Right lobe of liver (tissue), 6 donors: ENCODE measurements at regions not wholly inside any gene's neighbourhood (a gene's known extent, or its start where the extent isn't known, plus 50 kb on each side); places are given as distances from the start of the nearest gene placed in this dataset.

Experiments
- ATAC-seq, 4 donors: fragments of 200-7000 bp; cut with Tn5 transposase; one replicate each; pipeline ENCODE4 v1.9.1; 2020; ENCODE audit warnings: mild to moderate bottlenecking in 4 of 4, moderate library complexity in 4 of 4
- DNase-seq, 3 donors: peaks; one replicate each; pipeline ENCODE4 v3.0.0-alpha.2; 2020
- H3K27ac ChIP-seq, 3 donors: fragments of 200-600 bp; one replicate each; pipeline ENCODE4 v1.8.0; 2022
- H3K27me3 ChIP-seq, 2 donors: fragments of 200-600 bp; one replicate each; pipeline ENCODE4 v1.8.0; 2022
- H3K36me3 ChIP-seq, 4 donors: fragments of 200-600 bp; sonication (generic) in 1 of 4; one replicate each; pipeline versions ENCODE4 v1.5.1 to v1.8.0; 2017 to 2022; ENCODE audit warnings: control low read depth in 1 of 4
- H3K4me1 ChIP-seq, 4 donors: fragments of 200-600 bp; sonication (generic) in 1 of 4; one replicate each; pipeline versions ENCODE4 v1.5.1 to v1.8.0; 2017 to 2022; ENCODE audit warnings: control low read depth in 1 of 4
- H3K4me3 ChIP-seq, 3 donors: fragments of 200-600 bp; one replicate each; pipeline ENCODE4 v1.8.0; 2022
- H3K9me3 ChIP-seq, 4 donors: fragments of 200-600 bp; sonication (generic) in 1 of 4; one replicate each; pipeline versions ENCODE4 v1.5.1 to v1.8.0; 2017 to 2022; ENCODE audit warnings: control low read depth in 1 of 4
- POLR2A ChIP-seq: fragments of 450-650 bp; IDR thresholded peaks from one replicate; pipeline ENCODE4 v1.6.1; 2017; ENCODE audit warnings: antibody characterized with exemption, mild to moderate bottlenecking
- WGBS: methylation state at CpG from one replicate; pipeline ENCODE4 v1.1.6; 2018; ENCODE audit warnings: low coverage, low lambda C conversion rate; ENCODE audit not compliant: insufficient coverage; ENCODE audit errors: missing lambda C conversion rate; 5-methylcytosine and 5-hydroxymethylcytosine counted together
- intact Hi-C, 2 donors: fragments of 100-400 bp; cut with DNase I; formaldehyde crosslinking; loops; one replicate each; pipeline versions ENCODE4 v1.11.2 to v1.14.1; 2022
- TF ChIP-seq, protein P1 (sequence below), 4 donors: fragments of 200-600 bp in 3 of 4; fragments of 450-650 bp in 1 of 4; IDR thresholded peaks; one replicate each; pipeline versions ENCODE4 v1.5.1 to v1.8.0; 2016 to 2022; ENCODE audit warnings: antibody characterized with exemption in 4 of 4, mild to moderate bottlenecking in 2 of 4
- donor health status: DM: no; HTN: yes; CAD: no.
- donor health status: DM: no; HTN: no; CAD: no.
- donor health status: DM: no; HTN: no; CAD: no.
- donor health status: DM: no; HTN: yes; CAD: no.
- donor health status: DM: no; HTN: yes; CAD: no.

DNA sequence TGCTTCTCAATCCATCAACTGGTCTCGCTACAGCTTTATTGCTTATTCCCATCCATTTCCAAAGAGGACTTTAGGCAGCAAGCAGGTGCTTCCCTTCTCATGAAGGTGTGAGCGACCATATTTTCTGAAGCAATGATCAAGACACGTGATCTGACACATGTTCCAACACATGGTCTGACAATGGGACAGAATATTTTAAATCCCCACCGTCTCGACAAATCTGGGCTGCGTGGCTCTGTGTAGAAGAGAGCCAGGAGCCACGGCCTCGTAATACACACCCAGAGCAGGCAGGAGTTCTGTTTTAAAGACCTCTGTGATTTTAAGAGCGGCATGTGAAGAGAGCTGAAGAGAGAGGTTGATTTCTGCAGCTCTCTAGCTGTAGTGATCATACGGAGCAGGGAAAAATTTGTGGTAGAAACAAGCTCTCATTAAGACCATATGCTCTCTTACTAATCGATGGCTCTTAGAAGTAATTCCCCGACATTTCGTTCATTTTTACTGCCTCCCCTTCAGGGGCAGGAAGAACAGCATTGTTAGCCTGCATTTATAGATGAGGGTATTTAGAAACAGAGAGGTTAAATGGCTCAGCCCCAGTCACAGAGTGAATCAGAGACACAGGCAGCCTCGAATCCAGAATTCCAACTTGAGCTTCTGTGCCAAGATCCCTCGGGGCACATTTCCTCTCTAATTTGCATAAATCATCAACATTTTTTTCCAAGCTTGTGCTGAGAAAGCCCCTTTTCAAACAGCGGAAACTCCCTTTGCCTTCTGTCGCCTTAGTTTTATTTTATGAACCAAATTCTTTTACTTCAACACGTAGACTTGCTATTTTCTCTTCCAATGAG is 91.0 kb upstream of the BCOR start:
- no peaks in the 10 kb centered on the region for H3K36me3 ChIP-seq
- H3K27me3 ChIP-seq, result no peaks in the 10 kb centered on the region
- H3K4me1 ChIP-seq, result no peaks in the 10 kb centered on the region
- no peak for ATAC-seq
- H3K4me3 ChIP-seq, result no peak overlapping the region
- intact Hi-C loops, result no loop called here
- TF ChIP-seq, protein P1, sequence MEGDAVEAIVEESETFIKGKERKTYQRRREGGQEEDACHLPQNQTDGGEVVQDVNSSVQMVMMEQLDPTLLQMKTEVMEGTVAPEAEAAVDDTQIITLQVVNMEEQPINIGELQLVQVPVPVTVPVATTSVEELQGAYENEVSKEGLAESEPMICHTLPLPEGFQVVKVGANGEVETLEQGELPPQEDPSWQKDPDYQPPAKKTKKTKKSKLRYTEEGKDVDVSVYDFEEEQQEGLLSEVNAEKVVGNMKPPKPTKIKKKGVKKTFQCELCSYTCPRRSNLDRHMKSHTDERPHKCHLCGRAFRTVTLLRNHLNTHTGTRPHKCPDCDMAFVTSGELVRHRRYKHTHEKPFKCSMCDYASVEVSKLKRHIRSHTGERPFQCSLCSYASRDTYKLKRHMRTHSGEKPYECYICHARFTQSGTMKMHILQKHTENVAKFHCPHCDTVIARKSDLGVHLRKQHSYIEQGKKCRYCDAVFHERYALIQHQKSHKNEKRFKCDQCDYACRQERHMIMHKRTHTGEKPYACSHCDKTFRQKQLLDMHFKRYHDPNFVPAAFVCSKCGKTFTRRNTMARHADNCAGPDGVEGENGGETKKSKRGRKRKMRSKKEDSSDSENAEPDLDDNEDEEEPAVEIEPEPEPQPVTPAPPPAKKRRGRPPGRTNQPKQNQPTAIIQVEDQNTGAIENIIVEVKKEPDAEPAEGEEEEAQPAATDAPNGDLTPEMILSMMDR (IDR thresholded peaks at IDR 0.05), result no peak
- no peak for TF ChIP-seq POLR2A
- H3K9me3 ChIP-seq, result peaks cover 0 to 4% (median 0%) of the 10 kb centered on the region in 4 donors
- 53% methylated on average over 17 of the region's 18 CpGs for WGBS
- no peak for DNase-seq
- no peak overlapping the region for H3K27ac ChIP-seq

DNA sequence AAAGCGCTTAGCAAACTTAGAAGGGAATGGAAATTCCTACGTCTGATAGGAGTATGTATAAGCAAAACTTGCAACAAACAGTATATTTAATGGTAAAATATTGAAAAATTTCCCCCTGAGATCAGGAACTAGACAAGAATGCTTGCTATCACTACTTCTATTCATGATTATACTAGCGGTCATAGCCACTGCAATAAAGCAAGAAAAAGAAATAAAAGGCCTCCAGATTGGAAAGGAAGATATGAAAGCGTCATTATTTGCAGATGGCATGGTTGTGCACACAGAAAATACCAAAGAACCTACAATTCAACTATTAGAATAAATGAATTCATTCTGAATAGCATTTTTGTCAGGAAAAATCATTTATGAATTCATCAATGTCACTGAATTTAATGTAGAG is 87.2 kb upstream of the BCOR start:
- Histone ChIP-seq H3K27ac (no peak overlapping the region), H3K4me3 (no peak overlapping the region), H3K27me3 (no peaks in the 10 kb centered on the region), H3K9me3 (peaks cover 0 to 4% (median 0%) of the 10 kb centered on the region in 4 donors), H3K4me1 (no peaks in the 10 kb centered on the region), H3K36me3 (no peaks in the 10 kb centered on the region)
- intact Hi-C loops, result no loop called here
- TF ChIP-seq, protein P1 (IDR thresholded peaks at IDR 0.05), result no peak
- no peak for TF ChIP-seq POLR2A
- 82% methylated on average over 4 of the region's 4 CpGs for WGBS
- no peak for DNase-seq
- ATAC-seq, result no peak

DNA sequence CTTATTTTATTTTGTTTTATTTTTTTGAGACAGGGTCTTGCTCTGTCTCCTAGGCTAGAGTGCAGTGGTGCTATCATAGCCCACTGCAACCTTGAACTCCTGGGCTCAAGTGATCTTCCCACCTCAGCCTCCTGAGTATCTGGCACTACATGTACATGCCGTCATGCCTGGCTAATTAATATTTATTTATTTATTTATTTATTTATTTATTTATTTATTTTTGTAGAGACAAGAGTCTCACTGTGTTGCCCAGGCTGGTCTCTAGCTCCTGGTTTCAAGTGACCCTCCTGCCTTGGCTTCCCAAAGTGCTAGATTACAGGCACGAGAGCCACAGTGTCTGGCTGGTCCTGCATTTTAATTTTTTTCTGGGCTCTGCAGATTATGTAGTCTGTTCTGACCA is 84.9 kb upstream of the BCOR start:
- no peak for DNase-seq

DNA sequence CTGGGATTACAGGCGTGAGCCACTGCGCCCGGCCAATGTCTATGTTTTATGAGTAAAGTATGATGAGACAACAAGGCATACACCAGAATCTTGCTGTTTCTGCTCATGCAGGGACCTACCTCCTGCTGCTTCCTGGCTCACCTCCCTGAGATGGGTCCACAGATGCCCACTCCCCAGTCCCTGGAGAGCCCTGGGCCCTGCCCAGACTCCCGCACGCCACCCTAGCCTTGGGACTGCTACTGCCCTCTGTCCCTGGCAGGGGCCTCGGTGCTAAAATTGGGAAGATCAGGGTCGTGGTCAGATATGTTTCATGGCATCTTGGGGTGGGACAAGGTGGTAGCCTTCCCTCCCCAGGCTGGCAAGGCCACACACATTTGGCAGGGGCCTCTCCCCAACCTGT is 84.3 kb upstream of the BCOR start:
- WGBS, result 80% methylated on average over 2 of the region's 7 CpGs
- intact Hi-C loops, result no loop called here
- DNase-seq, result no peak

More for the DNA sequence above, 84.9 kb upstream of the BCOR start:
- peaks cover 0 to 4% (median 0%) of the 10 kb centered on the region in 4 donors for H3K9me3 ChIP-seq
- no peak for ATAC-seq
- no peaks in the 10 kb centered on the region for H3K36me3 ChIP-seq
- H3K4me1 ChIP-seq, result peaks cover 0 to 1% (median 0%) of the 10 kb centered on the region in 4 donors
- TF ChIP-seq, protein P1 (IDR thresholded peaks at IDR 0.05), result no peak
- no peaks in the 10 kb centered on the region for H3K27me3 ChIP-seq
- H3K4me3 ChIP-seq, result no peak overlapping the region
- 43% methylated on average over 2 of the region's 2 CpGs for WGBS
- intact Hi-C loops, result no loop called here
- no peak overlapping the region for H3K27ac ChIP-seq

More for the DNA sequence above, 84.3 kb upstream of the BCOR start:
- Histone ChIP-seq H3K27ac (no peak overlapping the region), H3K36me3 (no peaks in the 10 kb centered on the region), H3K9me3 (peaks cover 0 to 4% (median 0%) of the 10 kb centered on the region in 4 donors), H3K27me3 (no peaks in the 10 kb centered on the region), H3K4me1 (peaks cover 0 to 6% (median 0%) of the 10 kb centered on the region in 4 donors), H3K4me3 (no peak overlapping the region)
- TF ChIP-seq, protein P1 (IDR thresholded peaks at IDR 0.05), result no peak
- TF ChIP-seq POLR2A, result no peak
- no peak for ATAC-seq
